ENCODE measurements at regions not wholly inside any gene's neighbourhood (a gene's known extent, or its start where the extent isn't known, plus 50 kb on each side); places are given as distances from the start of the nearest gene placed in this dataset.

GRCh38 chr1:234737967-234738314 is 128.0 kb upstream of the IRF2BP2 start:
- TF ChIP-seq POLR2A (IDR thresholded peaks at IDR 0.05) = no peak
- no peak for TF ChIP-seq CTCF (IDR thresholded peaks at IDR 0.05)
- no peak overlapping the region for H3K4me3 ChIP-seq (ENCODE audit: low read depth, poor library complexity, severe bottlenecking)
- DNase-seq (ENCODE audit: low spot score in 2 of 2) = no peak
- 77 to 83% methylated on average over 6 of the region's 6 CpGs for WGBS, 2 donors
- intact Hi-C loops (cut with DNase I; ENCODE audit: low total_unique reads) = loop anchor here (10.0 kb wide), 1 partner anchor 243 kb away; no protein-coding TSS in a partner anchor

DNA sequence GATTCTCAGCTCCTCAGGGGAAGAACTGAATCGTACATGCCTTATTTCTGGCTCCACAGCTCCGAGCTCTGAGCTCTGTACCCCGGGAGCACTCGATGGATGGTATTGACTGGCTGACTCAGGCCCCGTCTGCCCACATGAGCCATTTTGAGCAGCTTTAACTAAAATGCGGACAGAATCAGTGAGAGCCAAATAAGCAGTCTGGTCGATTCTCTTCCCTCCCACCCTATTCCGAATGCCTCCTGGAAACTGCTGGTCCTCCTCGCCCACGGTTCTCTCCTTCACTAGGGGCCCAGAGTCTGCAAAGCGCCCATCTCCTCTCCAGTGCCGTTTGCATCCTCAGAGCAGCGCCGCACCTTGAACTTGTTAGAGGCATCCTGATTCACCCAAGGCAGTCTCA is 125.9 kb upstream of the IRF2BP2 start:
- TF ChIP-seq POLR2A (IDR thresholded peaks at IDR 0.05) (no peak), CTCF (IDR thresholded peaks at IDR 0.05) (no peak)
- DNase-seq (ENCODE audit: low spot score in 2 of 2) = no peak
- WGBS, 2 donors = 80 to 90% methylated on average over 14 of the region's 14 CpGs
- no peak overlapping the region for H3K4me3 ChIP-seq (ENCODE audit: low read depth, poor library complexity, severe bottlenecking)
- intact Hi-C loops (cut with DNase I; ENCODE audit: low total_unique reads) = loop anchor here (10.0 kb wide), 1 partner anchor 241 kb away; no protein-coding TSS in a partner anchor

DNA sequence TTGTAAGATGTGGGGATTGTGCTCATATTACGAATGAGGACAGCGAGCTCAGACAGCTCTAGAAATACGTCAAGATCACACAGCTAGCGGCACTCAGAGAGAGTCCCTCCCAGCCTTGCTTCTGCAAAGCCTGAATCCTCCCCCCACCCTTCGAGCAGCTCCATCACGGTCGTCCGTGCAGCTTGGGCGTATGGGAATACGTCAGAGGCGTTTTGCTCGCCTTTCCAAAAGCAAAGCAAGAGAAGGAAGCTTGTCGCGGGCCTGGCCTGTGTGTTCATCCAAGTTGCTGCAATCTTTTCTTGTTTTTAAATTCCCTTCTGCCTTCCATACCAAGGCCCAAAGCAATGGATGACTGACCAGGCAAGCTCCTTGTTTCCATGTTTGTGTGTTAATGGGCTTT is 125.5 kb upstream of the IRF2BP2 start:
- intact Hi-C loops (cut with DNase I; ENCODE audit: low total_unique reads) = loop anchor here (10.0 kb wide), 1 partner anchor 241 kb away; no protein-coding TSS in a partner anchor
- no peak for DNase-seq (ENCODE audit: low spot score in 2 of 2)
- WGBS, 2 donors = 92 to 93% methylated on average over 14 of the region's 14 CpGs
- no peak overlapping the region for H3K4me3 ChIP-seq (ENCODE audit: low read depth, poor library complexity, severe bottlenecking)
- TF ChIP-seq POLR2A (IDR thresholded peaks at IDR 0.05) (no peak), CTCF (IDR thresholded peaks at IDR 0.05) (no peak)

DNA sequence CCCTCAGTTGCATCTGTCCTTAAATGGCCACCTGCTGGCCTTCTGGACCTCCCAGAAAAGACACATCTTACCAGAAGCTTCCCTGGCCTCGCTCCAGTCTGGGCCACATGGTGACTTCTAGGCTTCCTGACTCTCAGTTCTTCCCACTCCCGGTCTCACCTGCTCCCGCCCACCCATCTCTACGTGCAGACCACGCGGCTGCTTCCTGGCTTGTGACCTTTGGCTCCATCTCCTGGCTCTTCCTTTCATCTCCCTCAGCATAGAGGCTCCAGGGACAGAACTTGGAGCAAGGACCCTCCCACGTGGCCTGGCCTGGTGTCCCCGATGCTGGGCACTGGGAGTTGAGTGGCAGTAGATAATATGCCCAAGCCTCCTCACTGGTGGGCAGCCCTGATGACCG is 124.9 kb upstream of the IRF2BP2 start:
- WGBS, 2 donors = 81 to 82% methylated on average over 9 of the region's 9 CpGs
- DNase-seq (ENCODE audit: low spot score in 2 of 2) = no peak
- intact Hi-C loops (cut with DNase I; ENCODE audit: low total_unique reads) = loop anchor here (10.0 kb wide), 1 partner anchor 240 kb away; no protein-coding TSS in a partner anchor
- no peak overlapping the region for H3K4me3 ChIP-seq (ENCODE audit: low read depth, poor library complexity, severe bottlenecking)
- TF ChIP-seq POLR2A (IDR thresholded peaks at IDR 0.05) (no peak), CTCF (IDR thresholded peaks at IDR 0.05) (no peak)

DNA sequence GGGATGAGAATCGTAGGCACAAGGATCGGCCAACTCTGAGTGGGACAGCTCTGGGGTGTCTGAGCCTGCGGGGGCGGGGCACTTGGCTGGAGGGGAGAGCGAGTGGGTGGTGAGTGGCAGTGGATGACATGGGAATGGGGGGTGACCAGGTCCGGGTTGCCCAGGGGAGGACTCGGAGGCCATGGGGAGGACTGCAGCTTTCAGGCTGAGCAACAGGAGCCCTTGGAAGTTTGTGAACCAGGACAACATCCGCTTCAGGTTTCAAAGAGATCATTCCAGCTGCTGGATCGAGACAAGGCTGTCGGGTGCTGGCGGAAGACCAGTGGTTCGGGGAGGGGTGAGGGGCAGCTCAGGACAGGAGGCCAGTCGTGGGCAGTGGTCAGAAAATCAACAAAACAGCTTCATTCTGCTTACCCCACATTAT is 124.4 kb upstream of the IRF2BP2 start:
- H3K4me3 ChIP-seq (ENCODE audit: low read depth, poor library complexity, severe bottlenecking) = no peak overlapping the region
- no peak for DNase-seq (ENCODE audit: low spot score in 2 of 2)
- TF ChIP-seq CTCF (IDR thresholded peaks at IDR 0.05) = no peak
- no peak for TF ChIP-seq POLR2A (IDR thresholded peaks at IDR 0.05)
- 87 to 90% methylated on average over 13 of the region's 13 CpGs for WGBS, 2 donors
- intact Hi-C loops (cut with DNase I; ENCODE audit: low total_unique reads) = loop anchor here (10.0 kb wide), 1 partner anchor 240 kb away; no protein-coding TSS in a partner anchor

GRCh38 chr1:234733427-234733826 is 123.4 kb upstream of the IRF2BP2 start:
- WGBS, 2 donors = 98% methylated on average over 6 of the region's 6 CpGs
- no peak for DNase-seq (ENCODE audit: low spot score in 2 of 2)
- TF ChIP-seq CTCF (IDR thresholded peaks at IDR 0.05) (no peak), POLR2A (IDR thresholded peaks at IDR 0.05) (no peak)
- intact Hi-C loops (cut with DNase I; ENCODE audit: low total_unique reads) = loop anchor here (10.0 kb wide), 1 partner anchor 239 kb away; no protein-coding TSS in a partner anchor
- H3K4me3 ChIP-seq (ENCODE audit: low read depth, poor library complexity, severe bottlenecking) = no peak overlapping the region
